IMR-90 (cell line): ENCODE measurements at regions not wholly inside any gene's neighbourhood (a gene's known extent, or its start where the extent isn't known, plus 50 kb on each side); places are given as distances from the start of the nearest gene placed in this dataset.

ENCODE experiments used
- ATAC-seq: fragments of 200-7000 bp; cut with Tn5 transposase; 2 replicates; pipeline ENCODE4 v1.9.1; 2020; ENCODE audit warnings: low read depth, mild to moderate bottlenecking, moderate library complexity
- BruUV-seq: library from RNA; stranded (reverse); fragments of 400-500 nt; replicated peaks from 2 replicates; lab custom pipeline; 2021; lab: Mats Ljungman, UMichigan
- CTCF ChIA-PET: fragments of 300-600 bp; formaldehyde crosslinking; extraction: SDS; loops from one replicate; lab custom pipeline; 2021; ENCODE audit warnings: antibody characterized with exemption; lab: Yijun Ruan, JAX
- POLR2A ChIA-PET: fragments of 300-600 bp; sonication (Branson Sonifier 250); formaldehyde crosslinking; loops from one replicate; lab custom pipeline; 2022; ENCODE audit warnings: antibody characterized with exemption; ENCODE audit not compliant: unreplicated experiment; lab: Charles Lee
- DNase-seq: peaks from one replicate; pipeline ENCODE4 v3.0.0; 2013
- H2AFZ ChIP-seq: replicated peaks from 2 replicates; pipeline ENCODE3; 2013; ENCODE audit warnings: low read length, mild to moderate bottlenecking; ENCODE audit not compliant: poor library complexity
- H2AK5ac ChIP-seq: 2 replicates; pipeline ENCODE4 v1.6.1; 2013; ENCODE audit warnings: low read depth, low read length, inconsistent platforms
- H2AK9ac ChIP-seq: replicated peaks from 2 replicates; pipeline ENCODE3; 2013; ENCODE audit warnings: mild to moderate bottlenecking, low read depth, low read length, moderate library complexity; ENCODE audit not compliant: poor library complexity
- H2BK120ac ChIP-seq: 2 replicates; pipeline ENCODE4 v1.6.1; 2013; ENCODE audit warnings: low read depth, low read length, inconsistent platforms
- H2BK15ac ChIP-seq: 3 replicates; pipeline ENCODE4 v1.6.1; 2013; ENCODE audit warnings: low read depth, low read length, inconsistent platforms
- H2BK20ac ChIP-seq: 2 replicates; pipeline ENCODE4 v1.6.1; 2013; ENCODE audit warnings: low read depth, mild to moderate bottlenecking, inconsistent platforms, low read length, moderate library complexity
- H2BK5ac ChIP-seq: 2 replicates; pipeline ENCODE4 v1.6.1; 2013; ENCODE audit warnings: mild to moderate bottlenecking, low read depth, low read length, inconsistent platforms; ENCODE audit not compliant: poor library complexity, severe bottlenecking
- H3K14ac ChIP-seq: replicated peaks from 2 replicates; pipeline ENCODE4 v1.6.1; 2013; ENCODE audit warnings: low read depth, low read length, inconsistent platforms
- H3K18ac ChIP-seq: 2 replicates; pipeline ENCODE4 v1.6.1; 2013; ENCODE audit warnings: low read depth, low read length, control low read depth
- H3K23ac ChIP-seq: 2 replicates; pipeline ENCODE4 v1.6.1; 2013; ENCODE audit warnings: low read depth, low read length, inconsistent platforms
- H3K27ac ChIP-seq: 2 replicates; pipeline ENCODE4 v1.5.1; 2013; ENCODE audit warnings: mild to moderate bottlenecking, control low read depth, low read length; ENCODE audit not compliant: insufficient read depth
- H3K27me3 ChIP-seq: 2 replicates; pipeline ENCODE4 v1.6.1; 2013; ENCODE audit warnings: low read length; ENCODE audit not compliant: control insufficient read depth, insufficient read depth
- H3K36me3 ChIP-seq: 2 replicates; pipeline ENCODE4 v1.6.1; 2013; ENCODE audit warnings: low read length, mixed read lengths; ENCODE audit not compliant: control insufficient read depth, insufficient read depth
- H3K4ac ChIP-seq: 2 replicates; pipeline ENCODE4 v1.6.1; 2013; ENCODE audit warnings: low read depth, low read length, inconsistent platforms
- H3K4me1 ChIP-seq: 2 replicates; pipeline ENCODE4 v1.6.1; 2013; ENCODE audit warnings: low read length, mixed read lengths; ENCODE audit not compliant: control insufficient read depth, insufficient read depth
- H3K4me2 ChIP-seq: 2 replicates; pipeline ENCODE4 v1.6.1; 2013; ENCODE audit warnings: low read depth, mild to moderate bottlenecking, control low read depth, low read length, moderate library complexity
- H3K4me3 ChIP-seq: 2 replicates; pipeline ENCODE4 v1.5.1; 2013; ENCODE audit warnings: low read depth, mild to moderate bottlenecking, control low read depth, low read length, moderate library complexity; ENCODE audit not compliant: insufficient read depth
- H3K56ac ChIP-seq: 2 replicates; pipeline ENCODE4 v1.6.1; 2013; ENCODE audit warnings: low read length, inconsistent platforms; ENCODE audit not compliant: insufficient read depth; ENCODE audit errors: extremely low read depth
- H3K79me1 ChIP-seq, 2 experiments: 2 replicates each; pipeline ENCODE4 v1.6.1; 2013; ENCODE audit warnings: low read length in 2 of 2, inconsistent platforms in 1 of 2, low read depth in 1 of 2
- H3K9ac ChIP-seq: 2 replicates; pipeline ENCODE4 v1.6.1; 2013; ENCODE audit warnings: low read depth, low read length, control low read depth
- H3K9me1 ChIP-seq: 2 replicates; pipeline ENCODE4 v1.6.1; 2013; ENCODE audit warnings: low read length, inconsistent platforms; ENCODE audit not compliant: insufficient read depth
- H3K9me3 ChIP-seq: 2 replicates; pipeline ENCODE4 v1.6.1; 2013; ENCODE audit warnings: low read length; ENCODE audit not compliant: control insufficient read depth, insufficient read depth
- H4K20me1 ChIP-seq: 2 replicates; pipeline ENCODE4 v1.6.1; 2013; ENCODE audit warnings: low read length, inconsistent platforms; ENCODE audit not compliant: insufficient read depth
- H4K5ac ChIP-seq: 2 replicates; pipeline ENCODE4 v1.6.1; 2013; ENCODE audit warnings: mild to moderate bottlenecking, low read depth, low read length, control low read depth
- H4K8ac ChIP-seq, 2 experiments: 2 replicates each; pipeline ENCODE4 v1.6.1; 2013; ENCODE audit warnings: low read depth in 2 of 2, low read length in 2 of 2, control low read depth in 1 of 2, inconsistent platforms in 1 of 2
- H4K91ac ChIP-seq: 2 replicates; pipeline ENCODE4 v1.6.1; 2013; ENCODE audit warnings: low read depth, low read length, inconsistent platforms; ENCODE audit not compliant: insufficient read depth
- RAD21 ChIP-seq: IDR thresholded peaks from 2 replicates; pipeline ENCODE4 v1.6.1; 2012; ENCODE audit warnings: low read length, improper control_type of control experiment
- WGBS, 2 experiments: methylation state at CpG; one replicate each; pipeline versions ENCODE4 v1.1.5 to v1.1.7; 2013; ENCODE audit warnings: missing lambda C conversion rate in 2 of 2; ENCODE audit not compliant: insufficient read length in 1 of 2; ENCODE audit errors: extremely low coverage in 2 of 2; 5-methylcytosine and 5-hydroxymethylcytosine counted together
- dilution Hi-C: fragments of 300-500 bp; cut with HindIII; formaldehyde crosslinking; loops from one replicate; pipeline ENCODE4 v1.14.3; 2018; ENCODE audit warnings: low sequenced_read_pairs; ENCODE audit not compliant: unreplicated experiment
- in situ Hi-C: fragments of 300-500 bp; cut with MboI; formaldehyde crosslinking; loops from 3 replicates; pipeline ENCODE4 v1.14.3; 2019; ENCODE audit warnings: low sequenced_read_pairs, inconsistent platforms, mixed read lengths
- intact Hi-C: fragments of 100-400 bp; cut with micrococcal nuclease; formaldehyde crosslinking; loops from 2 replicates; pipeline ENCODE4 v1.10.0; 2022
- TF ChIP-seq, protein P1 (sequence below): fragments of 150-350 bp; IDR thresholded peaks from 2 replicates; pipeline ENCODE4 v1.6.1; 2016; ENCODE audit warnings: low read depth, mild to moderate bottlenecking, low read length, moderate library complexity, borderline replicate concordance

GRCh38 chr10:129390147-129390546 is 76.9 kb upstream of the MGMT start:
- Histone ChIP-seq H3K4ac (no peak overlapping the region), H2BK20ac (no peak overlapping the region), H2BK15ac (no peak overlapping the region), H2BK5ac (no peak overlapping the region), H3K79me1 (no peaks in the 10 kb centered on the region), H3K36me3 (no peaks in the 10 kb centered on the region), H3K9me1 (no peaks in the 10 kb centered on the region), H3K14ac (no peak overlapping the region), H2AFZ (no peak overlapping the region), H4K20me1 (no peaks in the 10 kb centered on the region), H3K4me1 (no peaks in the 10 kb centered on the region), H3K18ac (no peak overlapping the region), H4K8ac (no peak overlapping the region), H3K4me2 (no peak overlapping the region), H3K27ac (no peak overlapping the region), H3K4me3 (no peak overlapping the region), H2AK9ac (no peak overlapping the region), H3K23ac (no peak overlapping the region), H3K9me3 (peaks cover 2% of the 10 kb centered on the region; the same call in 1 of the 2 replicates), H3K9ac (no peak overlapping the region), H3K56ac (no peak overlapping the region), H4K91ac (no peak overlapping the region), H2AK5ac (no peak overlapping the region), H3K27me3 (peaks cover 1% of the 10 kb centered on the region; the same call in 1 of the 2 replicates), H4K5ac (no peak overlapping the region), H2BK120ac (no peak overlapping the region)
- in situ Hi-C loops, result no loop called here
- DNase-seq (no peak), ATAC-seq (no peak)
- POLR2A ChIA-PET, result no interaction called here
- CTCF ChIA-PET, result interaction anchor here (0.6 kb wide), 1 partner anchor 15 kb away, joined by 3 read pairs; no protein-coding TSS in a partner anchor
- intact Hi-C loops, result no loop called here
- dilution Hi-C loops, result no loop called here
- WGBS, 2 experiments, result no CpG with 5 or more reads among the region's 1 CpG
- TF ChIP-seq, protein P1, sequence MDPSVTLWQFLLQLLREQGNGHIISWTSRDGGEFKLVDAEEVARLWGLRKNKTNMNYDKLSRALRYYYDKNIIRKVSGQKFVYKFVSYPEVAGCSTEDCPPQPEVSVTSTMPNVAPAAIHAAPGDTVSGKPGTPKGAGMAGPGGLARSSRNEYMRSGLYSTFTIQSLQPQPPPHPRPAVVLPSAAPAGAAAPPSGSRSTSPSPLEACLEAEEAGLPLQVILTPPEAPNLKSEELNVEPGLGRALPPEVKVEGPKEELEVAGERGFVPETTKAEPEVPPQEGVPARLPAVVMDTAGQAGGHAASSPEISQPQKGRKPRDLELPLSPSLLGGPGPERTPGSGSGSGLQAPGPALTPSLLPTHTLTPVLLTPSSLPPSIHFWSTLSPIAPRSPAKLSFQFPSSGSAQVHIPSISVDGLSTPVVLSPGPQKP, result no peak
- no peak for TF ChIP-seq RAD21
- BruUV-seq, result no TSS peak
